NCI-H524 treated with DMSO at 0.1 percent for 48 hours (cell line): ENCODE measurements at regions not wholly inside any gene's neighbourhood (a gene's known extent, or its start where the extent isn't known, plus 50 kb on each side); places are given as distances from the start of the nearest gene placed in this dataset.

Experiments
- DNase-seq: peaks from one replicate; lab custom pipeline; 2025; lab: John Stamatoyannopoulos, UW

DNA sequence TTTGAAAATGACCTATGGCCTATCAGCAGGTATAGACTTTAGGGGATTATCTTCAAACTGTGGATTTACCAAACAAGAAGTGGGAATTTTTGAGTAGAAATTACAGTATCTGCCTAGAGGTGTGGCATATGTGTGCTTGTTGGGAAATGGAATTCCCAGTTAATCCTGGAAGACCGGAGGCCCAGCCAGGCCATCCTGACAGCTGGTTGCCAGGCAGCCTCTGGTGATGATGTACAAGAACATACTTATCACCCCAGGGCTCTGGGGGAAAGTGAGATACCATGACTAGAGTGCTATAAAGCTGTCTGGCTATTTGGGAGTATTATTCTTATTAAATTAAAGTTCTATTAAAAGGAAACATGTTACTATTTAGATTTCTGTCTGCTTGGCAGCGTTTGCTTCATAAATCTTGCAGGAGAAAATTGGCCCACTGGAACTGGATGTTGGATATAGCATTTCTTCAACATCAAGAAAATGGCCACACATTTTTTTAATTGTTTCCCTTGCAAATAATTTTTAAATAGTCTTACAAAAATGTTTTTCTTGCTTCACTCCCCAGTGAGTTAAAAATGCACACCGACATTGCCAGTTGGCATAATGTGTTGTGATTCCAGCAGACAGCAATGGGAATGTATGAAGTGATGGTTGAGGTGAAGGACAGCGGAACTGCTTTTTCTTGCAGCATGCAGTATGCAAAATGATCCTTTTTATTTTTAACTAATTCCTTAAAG, 187.8 kb downstream of the MYLK4 start:
- no peak for DNase-seq

DNA sequence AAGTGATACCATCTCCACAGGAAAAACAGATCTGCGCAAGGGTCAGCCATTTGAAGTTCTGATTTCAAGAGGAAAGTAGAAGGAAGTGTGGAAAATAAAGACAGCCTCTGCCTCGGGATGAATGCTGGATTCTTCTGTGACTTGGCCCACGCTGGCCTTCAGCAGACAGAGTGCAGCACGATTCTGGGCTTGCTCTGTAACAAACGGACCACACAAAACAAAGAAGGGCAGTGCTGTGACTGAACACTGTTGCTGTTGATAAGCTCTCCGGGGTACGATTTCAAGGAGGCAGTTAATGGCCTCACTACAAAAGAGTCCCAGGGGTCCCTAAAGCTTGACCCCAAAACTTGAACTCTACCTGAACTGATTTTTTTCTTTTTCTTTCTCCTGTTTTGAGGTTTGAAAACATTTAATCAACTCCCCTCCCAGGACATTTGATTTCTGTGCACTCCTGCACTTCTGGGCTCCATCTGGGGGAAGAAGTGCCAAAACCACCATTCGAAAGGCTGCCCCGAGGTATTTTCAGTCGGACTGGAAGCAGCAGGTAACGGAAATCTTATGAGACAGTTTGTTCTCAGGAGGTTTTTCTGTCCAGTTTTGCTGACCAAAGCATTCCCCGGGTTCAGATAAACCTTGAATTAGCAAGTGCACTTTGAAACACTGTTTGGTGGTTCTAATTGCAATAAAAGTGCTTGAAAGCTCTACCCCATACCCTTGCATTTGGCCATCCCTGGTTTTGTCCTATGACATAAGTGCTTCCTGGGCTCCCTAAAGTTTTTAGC, 189.6 kb downstream of the MYLK4 start:
- no peak for DNase-seq

DNA sequence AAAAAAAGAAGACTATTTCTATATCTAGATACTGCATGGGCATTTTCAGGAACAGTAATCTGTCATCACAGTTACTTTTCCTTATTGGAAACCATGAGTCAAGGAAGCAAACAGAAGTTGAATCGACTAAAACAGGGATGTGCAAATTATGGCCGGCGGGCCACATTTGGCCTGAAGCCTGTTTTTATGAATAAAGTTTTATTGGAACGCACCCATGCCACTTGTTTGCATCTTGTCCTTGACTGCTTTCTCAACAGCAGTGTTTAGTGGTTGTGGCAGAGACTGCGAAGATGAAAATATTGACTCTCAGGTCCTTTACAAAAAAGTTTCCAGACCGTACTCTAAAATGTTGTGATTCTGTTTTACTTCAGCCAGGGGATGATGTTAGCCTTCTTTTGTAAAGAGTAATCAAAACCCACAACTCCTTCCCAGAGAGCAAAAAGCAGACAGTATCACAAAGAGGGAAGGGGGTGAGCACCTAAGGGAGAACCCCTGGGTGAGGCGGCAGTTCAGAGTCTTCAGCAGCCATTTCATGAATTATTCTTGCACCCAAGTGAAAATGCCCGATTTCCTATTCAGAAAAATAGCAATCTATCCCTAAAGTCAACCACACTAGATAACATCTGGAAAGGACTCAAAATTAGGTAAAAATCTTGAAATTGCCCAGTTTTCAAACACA, 190.4 kb downstream of the MYLK4 start:
- DNase-seq: no peak

DNA sequence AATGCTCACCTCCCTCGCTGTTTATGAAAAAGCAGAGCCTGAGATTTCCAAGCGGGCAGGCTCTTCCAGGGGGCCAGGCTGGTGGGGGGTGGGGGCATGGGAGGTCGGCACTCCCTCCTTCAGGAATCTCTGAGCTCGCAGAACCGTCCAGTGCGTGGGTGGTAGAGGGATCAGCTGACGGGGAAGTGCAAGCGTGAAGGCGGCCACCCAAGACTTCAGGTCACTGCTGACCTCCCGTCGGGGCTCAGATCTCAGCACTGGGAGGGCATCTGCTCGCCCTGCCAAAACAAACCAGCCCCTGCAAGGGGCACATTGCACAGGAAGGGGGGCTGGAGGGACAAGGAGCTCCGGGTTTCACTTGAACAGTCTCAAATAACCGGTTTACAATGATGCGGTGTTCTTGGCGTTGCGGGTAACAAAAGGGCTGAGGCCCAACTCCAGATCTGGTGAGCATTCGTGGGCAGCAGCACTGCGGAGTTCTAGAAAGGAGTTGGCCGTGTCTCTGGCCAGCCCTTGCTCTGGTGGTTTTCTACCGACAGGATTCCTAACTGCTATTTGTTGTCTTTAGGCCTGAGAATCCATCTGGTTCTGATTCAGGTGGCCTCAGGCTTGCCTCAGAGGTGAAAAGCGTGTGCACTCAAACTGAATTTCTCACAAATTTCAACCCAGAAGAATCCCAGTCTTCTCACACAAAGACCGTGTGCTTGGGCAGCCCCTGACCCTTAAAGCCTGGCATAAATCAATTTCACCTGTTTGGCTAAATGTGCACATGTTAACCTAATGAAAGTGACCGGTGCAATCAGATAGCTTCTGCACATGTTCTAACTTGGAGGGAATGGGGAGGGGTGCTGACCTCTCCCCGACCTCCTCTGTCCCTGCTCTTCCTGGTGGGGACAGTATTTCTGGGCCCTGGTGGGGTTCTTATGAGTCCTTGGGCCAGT, 191.6 kb downstream of the MYLK4 start:
- DNase-seq: no peak

DNA sequence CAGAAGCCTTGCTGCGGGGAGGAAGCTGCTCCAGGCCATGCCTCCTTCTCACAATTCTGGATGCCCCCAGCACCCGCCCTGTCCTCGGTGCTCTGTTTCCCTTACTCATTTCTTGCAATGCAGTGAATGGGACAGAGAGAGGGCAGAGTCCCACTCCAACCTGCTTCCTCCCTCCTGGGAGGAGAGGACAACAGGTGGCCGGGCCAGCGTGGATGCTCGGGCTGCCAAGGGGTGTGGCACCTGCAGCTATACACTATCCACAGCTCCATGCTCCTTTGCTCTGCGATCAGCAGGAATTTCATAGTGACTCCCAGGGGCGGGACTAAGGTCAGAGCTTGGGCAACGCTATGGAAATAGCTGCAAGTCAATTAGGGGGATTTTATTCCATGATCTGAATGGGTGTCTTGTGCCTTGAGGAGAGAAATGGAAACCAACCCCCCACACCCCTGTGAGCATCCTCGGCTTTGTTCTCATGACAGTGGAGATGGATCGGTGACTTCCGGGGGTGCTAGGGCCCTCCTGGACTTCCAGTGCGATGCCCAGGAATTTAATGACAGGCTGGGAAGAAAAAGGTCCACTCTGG, 192.5 kb downstream of the MYLK4 start:
- no peak for DNase-seq

DNA sequence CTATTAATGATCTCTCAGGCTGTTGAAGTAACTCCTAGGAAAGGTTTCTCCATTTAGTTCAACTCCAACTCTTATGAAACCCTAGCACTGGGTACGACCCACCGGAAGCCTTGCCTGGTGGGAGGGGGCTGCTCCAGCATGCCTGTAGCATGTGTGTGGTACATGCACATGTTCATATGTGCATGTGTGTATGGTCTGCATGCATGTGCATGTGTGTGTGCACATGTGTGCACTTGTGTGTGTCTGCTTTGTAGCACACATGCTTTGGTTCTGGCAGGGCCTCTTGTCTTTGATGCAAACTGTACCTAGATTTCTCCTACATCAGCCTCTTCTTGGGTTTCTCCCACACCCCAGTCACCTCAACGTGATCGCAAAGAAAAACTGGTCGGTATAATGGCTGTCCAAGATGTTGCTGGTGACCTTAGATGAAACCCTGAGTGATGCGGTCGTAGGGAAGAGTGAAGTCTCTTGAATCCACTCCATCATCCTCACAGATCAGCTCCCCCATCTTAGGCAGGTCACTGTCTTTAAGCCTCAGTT, 193.5 kb downstream of the MYLK4 start:
- DNase-seq: no peak

DNA sequence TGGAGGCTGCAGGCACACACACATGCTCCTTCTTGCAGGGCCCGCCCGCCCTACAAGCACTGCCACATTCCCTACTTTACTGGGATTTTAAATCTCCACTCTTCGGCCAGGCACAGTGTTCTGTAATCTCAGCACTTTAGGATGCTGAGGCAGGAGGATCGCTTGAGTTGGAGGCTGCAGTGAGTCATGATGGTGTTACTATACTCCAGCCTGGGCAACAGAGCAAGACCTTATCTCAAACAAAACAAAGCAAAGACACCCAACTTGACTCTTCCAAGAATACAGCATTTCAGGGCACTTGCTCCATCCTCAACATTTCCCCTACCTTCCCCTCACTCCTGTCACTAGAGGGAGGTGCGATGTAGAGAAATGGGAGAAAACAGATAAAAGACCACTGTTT, 194.0 kb downstream of the MYLK4 start:
- DNase-seq: no peak

DNA sequence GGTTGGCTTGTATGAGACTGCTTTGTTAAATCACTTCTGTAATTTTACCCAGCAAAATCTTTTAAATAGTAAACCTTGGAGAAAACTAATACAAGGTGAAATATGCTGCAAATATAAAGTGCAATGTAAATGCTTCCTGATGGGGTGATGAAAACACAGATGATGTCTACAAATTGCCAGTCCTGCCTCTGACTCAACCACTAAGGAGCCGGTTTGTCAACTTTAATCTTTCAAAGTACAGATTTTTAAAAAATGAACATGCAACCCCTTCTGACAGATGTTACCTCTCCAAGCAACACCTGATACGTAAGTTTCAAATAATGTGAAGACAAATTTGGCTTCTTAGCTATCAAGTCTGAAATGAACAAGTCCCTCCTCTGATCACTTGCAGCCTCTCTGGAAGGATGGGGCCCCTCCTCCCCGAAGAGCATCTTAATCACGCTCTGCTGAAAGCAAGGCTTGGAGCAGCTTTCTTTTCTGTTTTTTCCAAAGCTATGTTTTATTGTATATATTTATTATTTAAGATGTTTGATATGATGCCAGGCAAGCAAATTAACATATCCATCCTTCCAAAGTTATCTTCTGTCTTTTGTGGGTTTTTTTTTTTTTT, 196.0 kb downstream of the MYLK4 start:
- DNase-seq: no peak

DNA sequence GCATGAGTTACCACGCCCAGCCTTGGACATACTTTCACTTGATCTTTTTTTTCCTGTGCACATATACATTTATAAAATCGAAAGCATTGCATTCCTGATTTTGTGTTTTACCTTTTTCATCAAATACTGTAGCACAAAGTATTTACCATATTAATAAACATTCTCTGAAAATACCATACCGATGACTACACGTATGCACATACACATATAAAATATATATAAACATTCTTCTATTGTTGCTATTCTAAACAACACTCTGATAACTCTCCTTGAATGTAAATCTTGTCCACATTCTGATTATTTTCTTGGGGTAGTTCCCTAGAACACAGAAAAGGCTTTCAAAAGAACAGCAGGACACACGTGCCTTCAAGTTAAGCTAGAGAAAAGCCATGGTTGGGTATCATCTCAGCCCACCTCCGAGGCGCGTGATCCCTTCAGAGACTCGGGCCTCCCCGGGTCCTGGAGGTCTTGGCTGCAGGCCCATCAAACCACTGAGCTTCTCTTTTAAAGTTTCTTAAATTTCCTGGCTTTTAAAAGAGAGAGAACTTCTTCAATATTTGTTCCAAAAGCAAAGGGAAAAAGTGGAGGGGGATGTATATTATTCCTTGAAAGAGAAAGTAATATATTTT, 198.1 kb downstream of the MYLK4 start:
- no peak for DNase-seq

DNA sequence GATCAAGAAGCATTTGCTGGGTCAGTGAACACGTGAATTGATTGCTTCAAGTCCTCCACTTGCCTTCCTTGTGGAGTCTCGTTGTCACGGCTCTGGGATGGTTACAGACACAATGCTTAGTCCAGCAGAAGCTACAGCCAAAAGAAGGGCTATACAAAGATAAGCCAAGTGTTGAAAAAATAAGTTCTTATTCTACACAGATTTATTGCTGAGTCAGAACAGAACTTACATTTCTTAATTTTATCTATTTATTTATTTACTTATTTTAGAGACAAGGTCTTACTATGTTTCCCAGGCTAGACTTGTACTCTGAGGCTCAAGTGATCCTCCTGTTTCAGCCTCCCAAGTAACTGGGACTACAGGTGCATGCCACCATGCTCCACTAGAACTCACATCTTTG, 199.0 kb downstream of the MYLK4 start:
- no peak for DNase-seq

DNA sequence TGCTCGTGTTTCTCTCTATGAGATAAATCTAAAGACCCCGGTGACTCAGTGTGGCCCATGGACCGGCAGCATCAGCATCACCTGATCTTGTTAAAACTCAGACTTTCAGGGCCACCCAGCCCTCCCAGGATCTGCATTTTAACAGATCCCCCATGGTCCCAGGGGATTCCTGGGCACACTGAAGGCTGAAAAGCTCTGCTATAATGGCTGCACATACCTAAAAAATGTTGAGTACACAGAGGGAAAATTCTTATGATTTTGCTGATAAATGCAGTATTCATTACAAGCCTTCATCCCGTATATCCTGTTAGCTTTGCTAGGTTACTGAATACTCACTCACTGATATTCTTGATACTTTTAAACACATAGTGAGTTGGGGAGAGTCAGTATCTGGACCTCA, 200.5 kb downstream of the MYLK4 start:
- DNase-seq: no peak

DNA sequence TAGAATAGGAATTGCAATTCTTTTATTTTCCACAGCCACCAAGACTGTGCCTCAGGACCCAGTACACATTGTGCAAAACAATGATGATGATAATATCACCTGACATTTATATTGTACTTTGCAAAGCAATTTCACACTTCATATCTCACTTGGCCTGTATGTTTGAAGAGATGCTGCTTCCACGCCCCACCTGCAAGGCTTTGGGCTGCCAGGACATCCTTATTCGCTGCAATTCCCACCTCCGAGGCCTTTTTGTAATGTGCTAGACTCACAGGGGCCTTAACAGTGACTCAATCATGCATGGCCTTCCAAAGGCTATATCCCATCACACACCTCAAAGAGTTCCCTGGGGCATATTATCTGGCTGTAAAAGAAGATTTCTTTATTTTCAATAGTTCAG, 200.9 kb downstream of the MYLK4 start:
- no peak for DNase-seq

DNA sequence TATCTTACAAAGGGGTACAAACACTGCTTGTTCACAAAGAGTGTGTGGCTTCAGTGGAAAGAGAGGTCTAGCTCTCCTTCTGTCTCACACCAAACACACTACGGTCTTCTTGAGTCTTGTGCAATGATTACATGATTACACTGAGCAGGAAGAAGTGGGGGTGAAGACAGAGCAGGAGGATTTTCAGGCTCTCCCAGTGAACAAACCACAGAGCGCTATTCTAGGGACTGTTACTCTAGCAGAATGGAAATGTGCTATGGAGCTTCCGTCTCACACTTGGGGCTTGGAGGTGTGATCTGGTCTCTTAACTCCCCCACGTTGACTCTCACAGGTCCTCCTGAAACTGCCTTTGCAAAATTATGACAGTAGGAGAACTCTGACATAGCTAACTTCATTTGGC, 203.4 kb downstream of the MYLK4 start:
- DNase-seq: no peak

DNA sequence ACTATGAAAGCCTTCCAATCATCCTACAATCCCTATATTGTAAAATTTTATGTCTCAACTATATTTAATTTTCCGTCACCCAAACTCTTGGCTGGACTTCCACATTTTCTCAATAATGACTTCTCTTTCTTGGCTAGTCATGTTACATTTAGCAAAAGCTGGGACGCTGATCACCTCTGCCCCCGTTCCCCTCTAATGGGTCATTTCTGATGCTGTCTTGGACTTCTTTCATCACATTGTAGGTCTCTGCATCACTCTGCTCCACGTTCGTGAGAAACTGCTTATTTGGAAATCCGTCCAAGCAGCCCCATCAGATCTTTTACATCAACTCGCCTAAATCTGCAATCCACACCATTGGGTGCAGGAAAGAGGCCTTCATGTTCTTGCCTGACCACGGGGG, 203.8 kb downstream of the MYLK4 start:
- DNase-seq: no peak

DNA sequence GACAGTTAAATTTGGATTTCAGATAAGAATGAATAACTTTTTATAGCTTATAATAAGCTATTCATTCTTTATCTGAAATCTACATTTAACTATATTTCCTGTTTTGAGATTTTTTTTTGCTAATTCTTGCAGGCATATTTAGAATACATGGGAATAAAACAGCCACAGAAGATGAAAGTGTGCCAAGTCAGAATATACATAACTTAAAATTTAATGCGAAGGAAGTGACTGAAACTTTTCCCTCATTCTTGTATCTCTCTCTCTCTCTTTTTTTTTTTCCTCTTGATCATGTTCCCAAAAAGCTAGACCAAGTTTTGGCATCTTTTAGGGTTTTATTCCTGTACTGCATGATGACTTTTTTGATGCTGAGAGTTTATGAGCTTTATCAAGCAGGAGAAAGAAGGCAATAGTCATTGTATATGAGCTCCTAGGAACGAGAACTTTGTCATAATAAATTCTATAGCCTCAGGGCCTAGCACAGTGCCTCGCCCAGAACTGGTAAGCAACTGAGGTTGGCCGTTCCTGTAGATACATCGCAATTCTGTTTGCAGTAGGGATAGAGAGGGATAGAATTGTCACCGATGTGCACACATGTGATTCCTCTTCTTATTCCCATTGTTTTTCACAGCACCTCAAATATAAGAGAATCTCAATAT, 205.2 kb downstream of the MYLK4 start:
- no peak for DNase-seq

DNA sequence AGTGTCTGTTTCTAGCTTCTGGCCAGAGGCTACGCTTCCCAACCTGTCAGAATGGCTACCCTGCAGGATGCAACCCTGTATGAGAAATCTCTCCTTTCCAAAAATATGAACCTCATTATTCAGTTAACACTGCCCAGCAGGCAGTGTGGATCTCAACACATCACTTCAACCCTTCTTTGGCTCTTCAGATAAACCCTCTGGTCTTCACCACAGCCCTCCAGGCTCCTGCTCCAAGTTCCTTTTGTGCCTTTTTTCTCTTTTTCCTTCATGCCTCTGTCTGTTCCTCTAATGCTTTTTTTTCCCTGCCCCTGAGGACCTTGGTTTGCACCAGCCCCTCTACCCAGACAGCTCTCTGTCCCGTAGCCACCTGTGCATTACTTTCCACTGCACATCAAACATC, 207.4 kb downstream of the MYLK4 start:
- DNase-seq: no peak

DNA sequence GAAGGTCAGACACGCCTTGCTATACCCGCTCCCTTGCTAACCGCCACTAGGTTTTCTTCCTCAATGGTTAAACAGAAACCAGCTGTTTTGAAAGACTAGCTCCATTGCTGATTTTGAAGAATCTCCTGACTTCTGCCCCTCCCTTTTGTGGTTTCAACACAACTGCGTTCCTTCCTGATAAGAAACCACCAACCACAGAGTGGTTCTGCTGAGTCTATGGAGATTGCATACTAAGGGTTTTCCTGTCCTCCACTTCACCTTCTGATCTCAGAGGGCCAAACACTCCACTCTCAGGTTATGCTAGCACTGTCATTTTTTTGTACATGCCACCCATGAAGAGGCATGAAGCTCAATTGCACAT, 207.9 kb downstream of the MYLK4 start:
- no peak for DNase-seq

DNA sequence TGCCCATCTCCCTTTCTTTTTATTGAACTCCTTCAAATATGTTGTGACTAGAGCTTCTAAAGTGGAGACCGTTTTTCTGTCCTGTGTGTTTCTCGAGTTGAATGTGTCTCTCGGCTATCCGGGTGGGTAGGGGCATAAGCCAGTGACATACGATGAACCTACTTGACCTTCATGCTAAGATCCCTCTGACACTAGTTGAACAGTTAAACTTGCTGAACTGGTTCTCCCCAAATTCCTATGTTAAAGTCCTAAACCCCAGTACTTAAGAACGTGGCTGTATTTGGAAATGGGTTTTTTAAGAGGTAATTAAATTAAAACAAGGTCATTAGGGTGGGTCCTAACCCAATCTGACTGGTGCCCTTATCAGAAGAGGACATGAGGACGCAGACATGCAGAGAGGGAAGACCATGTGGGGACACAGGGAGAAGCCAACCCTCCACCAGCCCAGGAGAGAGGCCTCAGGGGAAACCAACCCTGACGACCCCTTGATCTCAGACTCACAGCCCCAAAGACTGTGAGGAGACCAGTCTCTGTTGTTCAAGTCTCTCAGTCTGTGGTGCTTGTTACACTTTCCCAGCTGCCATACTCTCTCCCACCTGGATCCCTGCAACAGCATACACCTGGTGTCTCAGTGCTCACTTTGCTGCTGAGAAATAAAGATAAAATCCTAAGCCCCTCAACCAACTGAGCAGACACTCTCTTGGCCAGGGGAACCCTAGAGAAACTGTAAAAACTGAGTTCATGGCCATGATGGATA, 208.4 kb downstream of the MYLK4 start:
- DNase-seq: no peak

DNA sequence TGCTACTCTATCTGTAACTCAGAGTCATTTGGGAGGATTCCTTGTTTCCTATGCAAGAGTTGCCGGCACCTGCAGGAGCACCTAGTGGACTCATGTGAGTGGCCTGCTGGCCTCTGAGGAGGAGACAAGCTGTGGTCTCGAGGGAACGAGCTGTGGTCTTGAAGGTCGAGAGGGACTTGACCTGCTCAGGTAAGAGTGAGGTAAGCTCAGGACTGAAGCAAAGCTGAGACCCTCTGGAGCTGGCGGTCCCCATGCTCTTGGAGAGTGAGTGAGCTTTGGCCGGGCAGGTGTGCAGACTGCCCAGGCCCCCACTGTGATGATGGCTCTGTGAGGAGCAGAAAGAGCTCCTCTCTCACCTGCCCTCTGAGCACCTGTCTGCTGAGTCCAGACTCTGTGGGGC, 214.3 kb downstream of the MYLK4 start:
- DNase-seq: no peak
